Endothelial cell of hepatic sinusoid (primary cell): ENCODE measurements at regions not wholly inside any gene's neighbourhood (a gene's known extent, or its start where the extent isn't known, plus 50 kb on each side); places are given as distances from the start of the nearest gene placed in this dataset.

Source experiments
- in situ Hi-C: cut with HindIII; loops from 2 replicates; pipeline ENCODE4 v1.10.0; 2017; ENCODE audit warnings: low sequenced_read_pairs

DNA sequence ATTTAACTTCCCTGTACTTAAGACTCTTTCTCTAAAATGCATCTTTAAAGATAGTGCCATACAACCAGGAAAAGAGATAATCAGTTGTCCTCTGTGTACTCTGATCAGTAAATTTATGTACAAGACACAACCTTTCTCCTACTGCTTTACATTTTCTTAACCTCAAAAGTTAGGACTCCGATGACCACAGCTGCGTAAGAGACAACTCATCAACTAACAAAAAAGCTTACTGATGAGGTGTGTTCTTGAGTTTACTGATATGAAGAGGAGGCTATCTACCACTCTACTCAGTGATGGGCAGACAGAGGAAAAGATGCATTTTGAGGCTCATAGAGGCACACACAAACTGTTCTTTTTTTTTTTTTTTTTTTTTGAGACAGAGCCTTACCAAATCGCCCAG, 71.4 kb upstream of the HIF1A start:
- in situ Hi-C loops = no loop called here

DNA sequence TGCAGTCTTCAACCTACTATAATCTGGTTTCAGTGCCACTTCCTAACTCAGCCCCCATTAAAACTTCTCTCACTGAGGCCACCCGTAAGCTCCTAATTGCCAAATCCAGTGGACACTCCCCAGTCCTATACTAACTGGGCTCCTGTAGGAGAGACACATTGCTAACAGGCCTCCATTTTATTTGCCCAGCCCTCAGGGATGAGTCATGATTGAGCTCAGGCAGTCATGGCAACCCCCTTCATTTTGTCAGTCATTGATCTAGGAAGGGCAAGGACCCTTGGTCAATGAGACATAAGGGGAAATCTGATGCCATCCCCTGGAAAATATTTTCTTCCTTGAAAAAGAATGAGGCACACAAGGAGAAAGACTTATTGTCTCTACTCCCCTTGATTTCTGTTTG, 70.1 kb upstream of the HIF1A start:
- in situ Hi-C loops = no loop called here

GRCh38 chr14:61627612-61628011, 67.7 kb upstream of the HIF1A start:
- in situ Hi-C loops = no loop called here

- in situ Hi-C loops = no loop called here
Measured at GRCh38 chr14:61628016-61628725, 67.1 kb upstream of the HIF1A start.

- in situ Hi-C loops = no loop called here
Measured at GRCh38 chr14:61630399-61631044, 64.8 kb upstream of the HIF1A start.

- in situ Hi-C loops = no loop called here
Measured at GRCh38 chr14:61631045-61631687, 64.1 kb upstream of the HIF1A start.

GRCh38 chr14:61632401-61632800, 62.9 kb upstream of the HIF1A start:
- in situ Hi-C loops = no loop called here

GRCh38 chr14:61632807-61633206, 62.5 kb upstream of the HIF1A start:
- in situ Hi-C loops = no loop called here

GRCh38 chr14:61636291-61636690, 59.0 kb upstream of the HIF1A start:
- in situ Hi-C loops = no loop called here

- in situ Hi-C loops = no loop called here
Measured at GRCh38 chr14:61636779-61637178, 58.5 kb upstream of the HIF1A start.

DNA sequence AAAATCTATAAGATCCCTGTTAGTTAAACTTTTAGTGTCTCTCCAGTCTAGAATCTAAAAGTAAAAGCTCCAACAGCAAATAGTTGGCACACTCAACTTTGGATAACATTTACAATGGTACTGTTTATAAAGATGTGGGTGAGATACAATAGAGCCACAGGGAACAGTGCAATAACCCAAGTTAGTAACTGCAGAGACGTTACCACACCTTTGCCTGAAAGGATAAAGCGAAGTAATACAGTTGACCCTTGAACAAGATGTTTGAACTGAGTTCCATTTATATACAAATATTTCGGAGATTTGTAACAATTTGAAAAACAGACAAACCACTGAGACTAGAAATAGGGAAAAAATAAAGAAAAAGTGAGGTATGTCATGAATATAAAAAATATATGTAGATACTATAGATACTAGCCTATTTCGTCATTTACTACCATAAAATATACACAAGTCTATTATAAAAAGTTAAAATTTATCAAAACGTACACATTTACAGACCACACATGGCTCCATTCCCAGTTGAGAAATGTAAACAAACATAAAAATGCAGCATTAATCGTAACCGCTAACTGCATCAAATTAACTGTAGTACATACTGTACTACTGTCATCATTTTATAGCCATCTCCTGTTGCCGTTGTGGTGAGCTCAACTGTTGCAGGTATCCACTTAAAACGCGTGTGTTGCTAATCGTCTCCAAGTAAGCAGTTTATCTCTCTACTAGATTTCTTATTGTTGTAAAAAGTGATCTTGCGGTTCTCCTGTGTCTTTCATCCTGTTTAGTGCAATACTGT, 56.5 kb upstream of the HIF1A start:
- in situ Hi-C loops = no loop called here

GRCh38 chr14:61640158-61641136, 54.9 kb upstream of the HIF1A start:
- in situ Hi-C loops = loop anchor here (5.0 kb wide), 1 partner anchor 68 kb away; no protein-coding TSS in a partner anchor

DNA sequence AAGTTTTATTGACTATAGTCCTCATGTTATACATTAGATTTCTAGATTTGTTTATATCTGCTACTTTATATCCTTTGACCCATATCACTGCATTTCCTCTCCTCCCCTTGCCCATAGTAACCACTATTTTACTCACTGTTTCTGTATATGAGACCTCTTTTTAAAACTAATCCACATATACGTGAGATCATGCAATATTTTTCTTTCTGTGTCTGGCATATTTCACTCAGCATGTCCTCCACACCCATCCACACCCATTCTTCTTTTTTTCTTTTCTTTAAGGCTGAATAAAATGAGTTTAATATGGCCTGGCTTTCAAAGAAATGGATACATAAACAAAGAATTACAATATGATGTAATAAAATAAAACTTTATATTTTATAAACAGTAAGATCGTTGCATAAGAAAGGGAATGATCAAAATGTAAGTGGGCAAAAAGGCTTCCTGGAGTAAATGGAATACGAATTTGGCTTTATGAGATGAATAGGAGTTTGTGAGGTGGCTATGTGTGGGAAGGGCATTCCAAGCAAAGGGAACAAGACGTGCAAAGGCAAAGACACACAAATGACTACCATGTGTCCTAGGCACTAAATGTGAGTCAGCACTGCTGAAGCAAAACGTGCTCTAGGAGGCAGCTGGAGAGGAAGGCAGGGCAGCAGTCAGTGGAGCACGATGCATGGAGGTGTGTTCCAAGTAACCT, 53.2 kb upstream of the HIF1A start:
- in situ Hi-C loops = loop anchor here (5.0 kb wide), 1 partner anchor 70 kb away; no protein-coding TSS in a partner anchor

GRCh38 chr14:61642614-61642982, 52.7 kb upstream of the HIF1A start:
- in situ Hi-C loops = loop anchor here (5.0 kb wide), 1 partner anchor 70 kb away; no protein-coding TSS in a partner anchor

- in situ Hi-C loops = loop anchor here (5.0 kb wide), 1 partner anchor 71 kb away; no protein-coding TSS in a partner anchor
Measured at GRCh38 chr14:61643555-61643954, 51.8 kb upstream of the HIF1A start.

DNA sequence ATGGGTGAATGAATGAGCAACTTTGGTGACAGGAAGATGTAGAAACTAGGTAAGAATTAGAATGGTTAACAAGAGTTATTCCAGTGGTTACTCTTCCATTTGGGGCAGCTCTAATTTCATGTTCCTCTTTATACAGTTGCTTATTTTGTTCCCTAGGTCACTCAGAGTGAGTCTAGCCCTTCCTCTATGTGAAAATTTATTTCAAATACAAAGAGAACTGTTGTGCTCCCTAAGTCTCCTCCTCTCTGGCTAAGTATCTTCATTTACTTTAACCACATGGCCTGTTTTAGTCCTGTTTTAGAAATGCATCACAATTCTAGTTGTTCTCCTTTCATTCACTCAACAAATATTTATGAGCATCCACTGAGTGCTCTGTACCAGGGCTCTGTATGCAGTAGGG, 51.1 kb upstream of the HIF1A start:
- in situ Hi-C loops = loop anchor here (5.0 kb wide), 1 partner anchor 72 kb away; no protein-coding TSS in a partner anchor

GRCh38 chr14:61644834-61645233, 50.5 kb upstream of the HIF1A start:
- in situ Hi-C loops = loop anchor here (5.0 kb wide), 1 partner anchor 73 kb away; no protein-coding TSS in a partner anchor

DNA sequence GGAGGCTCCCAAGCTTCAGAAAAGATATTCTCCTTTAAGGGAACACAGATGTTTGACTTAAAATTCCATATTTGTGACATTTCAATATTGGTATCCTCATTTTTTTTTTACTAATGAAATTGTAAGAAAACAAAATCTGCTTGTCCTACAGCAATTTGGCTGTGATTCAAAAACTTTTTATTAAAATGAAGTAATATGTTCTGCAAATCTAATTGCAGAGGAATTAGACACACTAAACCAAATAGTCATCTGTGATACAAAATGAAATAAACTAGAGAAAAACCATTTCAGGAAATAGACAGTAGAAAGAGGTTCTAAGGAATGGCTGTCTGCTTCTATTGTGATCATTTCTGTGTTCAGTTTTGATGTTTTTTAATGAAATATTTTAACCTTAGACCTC, 50.1 kb upstream of the HIF1A start:
- in situ Hi-C loops = no loop called here
